HG02763 (cell line): ENCODE measurements at regions not wholly inside any gene's neighbourhood (a gene's known extent, or its start where the extent isn't known, plus 50 kb on each side); places are given as distances from the start of the nearest gene placed in this dataset.
"Not testable (repeated sequence)": the region's sequence is repeated elsewhere in the genome, so short reads cannot be mapped to it uniquely, and the experiment has no call there.

Source experiments
- ATAC-seq: cut with Tn5 transposase; IDR thresholded peaks from one replicate; pipeline ENCODE4 v1.9.1; 2021; ENCODE audit warnings: mild to moderate bottlenecking, moderate library complexity; ENCODE audit not compliant: unreplicated experiment

GRCh38 chr15:21262851-21263425 lies 177.4 kb downstream of the POTEB3 start:
- ATAC-seq, result no peak

GRCh38 chr15:21261965-21262850 lies 178.1 kb downstream of the POTEB3 start:
- ATAC-seq, result no peak

GRCh38 chr15:21261396-21261964 lies 178.8 kb downstream of the POTEB3 start:
- ATAC-seq, result no peak

- ATAC-seq, result no peak
Observed at GRCh38 chr15:21260966-21261395, 179.3 kb downstream of the POTEB3 start.

GRCh38 chr15:21258635-21259034 lies 181.7 kb downstream of the POTEB3 start:
- ATAC-seq, result not testable (repeated sequence)

GRCh38 chr15:21249508-21250019 lies 190.7 kb downstream of the POTEB3 start:
- ATAC-seq, result not testable (repeated sequence)
